ENCODE measurements at regions not wholly inside any gene's neighbourhood (a gene's known extent, or its start where the extent isn't known, plus 50 kb on each side); places are given as distances from the start of the nearest gene placed in this dataset.
"Not testable (repeated sequence)": the region's sequence is repeated elsewhere in the genome, so short reads cannot be mapped to it uniquely, and the experiment has no call there.

- no peak for TF ChIP-seq CTCF (conservative IDR thresholded peaks at IDR 0.05; ENCODE audit: low read depth, low read length)
- no peak overlapping the region for H2AFZ ChIP-seq (ENCODE audit: low read depth)
- no peak overlapping the region for H3K4me3 ChIP-seq (IDR thresholded peaks at IDR 0.05; ENCODE audit: insufficient read depth, low read depth, low read length)
- H3K27ac ChIP-seq: no peak overlapping the region
- no peaks in the 10 kb centered on the region for H3K36me3 ChIP-seq (ENCODE audit: insufficient read depth)
- H3K4me2 ChIP-seq: no peak overlapping the region
- H3K4me1 ChIP-seq (ENCODE audit: low read depth, poor library complexity, severe bottlenecking): no peaks in the 10 kb centered on the region
- H3K9ac ChIP-seq: no peak overlapping the region
- no peaks in the 10 kb centered on the region for H4K20me1 ChIP-seq (ENCODE audit: insufficient read depth)
- no peaks in the 10 kb centered on the region for H3K27me3 ChIP-seq (ENCODE audit: insufficient read depth, low read depth)
- no peaks in the 10 kb centered on the region for H3K79me2 ChIP-seq (ENCODE audit: insufficient read depth, low read depth)
Observed at GRCh38 chr6:125647391-125647790, 102.0 kb upstream of the HEY2 start.

GRCh38 chr6:125653752-125654151 lies 95.7 kb upstream of the HEY2 start:
- not testable (repeated sequence) for H3K79me2 ChIP-seq (ENCODE audit: insufficient read depth, low read depth); H4K20me1 ChIP-seq (ENCODE audit: insufficient read depth); H3K4me3 ChIP-seq (IDR thresholded peaks at IDR 0.05; ENCODE audit: insufficient read depth, low read depth, low read length); H3K4me2 ChIP-seq; H3K36me3 ChIP-seq (ENCODE audit: insufficient read depth); H2AFZ ChIP-seq (ENCODE audit: low read depth); H3K4me1 ChIP-seq (ENCODE audit: low read depth, poor library complexity, severe bottlenecking); H3K27ac ChIP-seq; H3K27me3 ChIP-seq (ENCODE audit: insufficient read depth, low read depth); H3K9ac ChIP-seq

- no peaks in the 10 kb centered on the region for H4K20me1 ChIP-seq (ENCODE audit: insufficient read depth)
- no peak for TF ChIP-seq CTCF (conservative IDR thresholded peaks at IDR 0.05; ENCODE audit: low read depth, low read length)
- no peaks in the 10 kb centered on the region for H3K4me1 ChIP-seq (ENCODE audit: low read depth, poor library complexity, severe bottlenecking)
- no peak overlapping the region for H2AFZ ChIP-seq (ENCODE audit: low read depth)
- no peak overlapping the region for H3K4me3 ChIP-seq (IDR thresholded peaks at IDR 0.05; ENCODE audit: insufficient read depth, low read depth, low read length)
- no peaks in the 10 kb centered on the region for H3K36me3 ChIP-seq (ENCODE audit: insufficient read depth)
- no peak overlapping the region for H3K27ac ChIP-seq
- no peaks in the 10 kb centered on the region for H3K27me3 ChIP-seq (ENCODE audit: insufficient read depth, low read depth)
- no peak overlapping the region for H3K4me2 ChIP-seq
- no peak overlapping the region for H3K9ac ChIP-seq
- no peaks in the 10 kb centered on the region for H3K79me2 ChIP-seq (ENCODE audit: insufficient read depth, low read depth)
Observed at GRCh38 chr6:125655511-125655910, 93.9 kb upstream of the HEY2 start.

- no peak overlapping the region for H3K4me2 ChIP-seq
- no peak overlapping the region for H3K9ac ChIP-seq
- no peaks in the 10 kb centered on the region for H3K4me1 ChIP-seq (ENCODE audit: low read depth, poor library complexity, severe bottlenecking)
- no peaks in the 10 kb centered on the region for H4K20me1 ChIP-seq (ENCODE audit: insufficient read depth)
- no peaks in the 10 kb centered on the region for H3K27me3 ChIP-seq (ENCODE audit: insufficient read depth, low read depth)
- H2AFZ ChIP-seq (ENCODE audit: low read depth): no peak overlapping the region
- TF ChIP-seq CTCF (conservative IDR thresholded peaks at IDR 0.05; ENCODE audit: low read depth, low read length): no peak
- H3K4me3 ChIP-seq (IDR thresholded peaks at IDR 0.05; ENCODE audit: insufficient read depth, low read depth, low read length): no peak overlapping the region
- H3K36me3 ChIP-seq (ENCODE audit: insufficient read depth): no peaks in the 10 kb centered on the region
- no peaks in the 10 kb centered on the region for H3K79me2 ChIP-seq (ENCODE audit: insufficient read depth, low read depth)
- no peak overlapping the region for H3K27ac ChIP-seq
Observed at GRCh38 chr6:125656287-125656870, 93.1 kb upstream of the HEY2 start.

GRCh38 chr6:125658136-125658535 lies 91.3 kb upstream of the HEY2 start:
- no peak overlapping the region for H3K27ac ChIP-seq
- no peaks in the 10 kb centered on the region for H3K27me3 ChIP-seq (ENCODE audit: insufficient read depth, low read depth)

More at GRCh38 chr6:125658136-125658535, 91.3 kb upstream of the HEY2 start:
- Histone ChIP-seq H4K20me1 (ENCODE audit: insufficient read depth) (no peaks in the 10 kb centered on the region), H3K79me2 (ENCODE audit: insufficient read depth, low read depth) (no peaks in the 10 kb centered on the region), H3K9ac (no peak overlapping the region), H2AFZ (ENCODE audit: low read depth) (no peak overlapping the region), H3K36me3 (ENCODE audit: insufficient read depth) (no peaks in the 10 kb centered on the region), H3K4me1 (ENCODE audit: low read depth, poor library complexity, severe bottlenecking) (no peaks in the 10 kb centered on the region), H3K4me2 (no peak overlapping the region), H3K4me3 (IDR thresholded peaks at IDR 0.05; ENCODE audit: insufficient read depth, low read depth, low read length) (no peak overlapping the region)
- no peak for TF ChIP-seq CTCF (conservative IDR thresholded peaks at IDR 0.05; ENCODE audit: low read depth, low read length)

Data from KMS-11 (cell line).